GM23338 (cell line): ENCODE measurements at regions not wholly inside any gene's neighbourhood (a gene's known extent, or its start where the extent isn't known, plus 50 kb on each side); places are given as distances from the start of the nearest gene placed in this dataset.

Experiments
- ATAC-seq: fragments of 200-7000 bp; cut with Tn5 transposase; 3 replicates; pipeline ENCODE4 v1.9.1; 2020
- DNase-seq: peaks from one replicate; pipeline ENCODE4 v3.0.0-alpha.2; 2015; ENCODE audit warnings: low spot score
- H2AFZ ChIP-seq: fragments of 200-600 bp; sonication (generic); 2 replicates; pipeline ENCODE4 v1.8.0; 2016; ENCODE audit warnings: antibody characterized with exemption, mild to moderate bottlenecking, moderate library complexity
- H3F3A ChIP-seq: fragments of 200-600 bp; sonication (generic); replicated peaks from 2 replicates; pipeline ENCODE4 v1.8.0; 2017; ENCODE audit warnings: antibody characterized with exemption, mixed run types, low read depth
- H3K27ac ChIP-seq: fragments of 200-600 bp; sonication (generic); 2 replicates; pipeline ENCODE4 v1.6.1; 2016; ENCODE audit warnings: low read depth
- H3K27me3 ChIP-seq: fragments of 200-600 bp; sonication (generic); 2 replicates; pipeline ENCODE4 v1.8.0; 2016; ENCODE audit warnings: mild to moderate bottlenecking, mixed run types, moderate library complexity; ENCODE audit not compliant: insufficient read depth
- H3K36me3 ChIP-seq: fragments of 200-600 bp; sonication (generic); 2 replicates; pipeline ENCODE4 v1.8.0; 2016; ENCODE audit warnings: mild to moderate bottlenecking; ENCODE audit not compliant: insufficient read depth
- H3K4me1 ChIP-seq: fragments of 200-600 bp; sonication (generic); 2 replicates; pipeline ENCODE4 v1.8.0; 2016; ENCODE audit warnings: mild to moderate bottlenecking, moderate library complexity; ENCODE audit not compliant: insufficient read depth
- H3K4me2 ChIP-seq: fragments of 200-600 bp; sonication (generic); 2 replicates; pipeline ENCODE4 v1.7.1; 2017; ENCODE audit warnings: mixed run types
- H3K4me3 ChIP-seq: fragments of 200-600 bp; sonication (generic); 2 replicates; pipeline ENCODE4 v1.6.1; 2016; ENCODE audit warnings: mixed run types
- H3K79me2 ChIP-seq: fragments of 200-600 bp; sonication (generic); replicated peaks from 2 replicates; pipeline ENCODE4 v1.8.0; 2017; ENCODE audit warnings: mild to moderate bottlenecking; ENCODE audit not compliant: insufficient read depth
- H3K9me2 ChIP-seq: fragments of 200-600 bp; sonication (generic); 2 replicates; pipeline ENCODE4 v1.8.0; 2017; ENCODE audit not compliant: insufficient read depth
- H4K20me1 ChIP-seq: fragments of 200-600 bp; sonication (generic); replicated peaks from 2 replicates; pipeline ENCODE4 v1.8.0; 2017; ENCODE audit warnings: mild to moderate bottlenecking; ENCODE audit not compliant: insufficient read depth
- H3K27ac Mint-ChIP-seq: 2 replicates; pipeline ENCODE4 v1.8.0; 2020; ENCODE audit warnings: inconsistent platforms, mild to moderate bottlenecking, moderate library complexity, mixed read lengths
- H3K27me3 Mint-ChIP-seq: 3 replicates; pipeline ENCODE4 v1.8.0; 2022; ENCODE audit warnings: low read depth, mild to moderate bottlenecking, moderate library complexity, mixed read lengths, inconsistent platforms; ENCODE audit not compliant: insufficient read depth, poor library complexity
- H3K36me3 Mint-ChIP-seq: 3 replicates; pipeline ENCODE4 v1.8.0; 2021; ENCODE audit warnings: low read depth, mild to moderate bottlenecking, inconsistent platforms, moderate library complexity, mixed read lengths
- H3K4me1 Mint-ChIP-seq: 3 replicates; pipeline ENCODE4 v1.8.0; 2020; ENCODE audit warnings: mild to moderate bottlenecking, inconsistent platforms, mixed read lengths
- H3K4me3 Mint-ChIP-seq: 3 replicates; pipeline ENCODE4 v1.8.0; 2021; ENCODE audit warnings: moderate library complexity, mild to moderate bottlenecking, inconsistent platforms, mixed read lengths
- H3K9me3 Mint-ChIP-seq: 3 replicates; pipeline ENCODE4 v1.8.0; 2020; ENCODE audit warnings: moderate library complexity, mild to moderate bottlenecking, inconsistent platforms, mixed read lengths
- EZH2phosphoT487 ChIP-seq: fragments of 200-600 bp; sonication (generic); IDR thresholded peaks from one replicate; pipeline ENCODE4 v1.8.1; 2018; ENCODE audit warnings: antibody characterized with exemption; ENCODE audit not compliant: unreplicated experiment
- ZNF331 ChIP-seq: fragments of 250-450 bp; sonication (Bioruptor Pico); IDR thresholded peaks from 2 replicates; pipeline ENCODE4 v1.5.0; 2020; ENCODE audit warnings: low read depth, mild to moderate bottlenecking, moderate library complexity
- TF ChIP-seq, protein P1 (sequence below): IDR thresholded peaks from 2 replicates; pipeline ENCODE4 v1.6.1; 2016; ENCODE audit warnings: antibody characterized with exemption
- TF ChIP-seq, protein P2 (sequence below): fragments of 250-450 bp; sonication (Bioruptor Pico); IDR thresholded peaks from 2 replicates; pipeline ENCODE4 v1.5.0; 2020; ENCODE audit warnings: mild to moderate bottlenecking, moderate library complexity

- ATAC-seq (no peak), DNase-seq (no peak)
- Histone ChIP-seq H3K4me2 (no peak overlapping the region), H2AFZ (no peak overlapping the region), H3K4me3 (no peak overlapping the region), H4K20me1 (no peaks in the 10 kb centered on the region), H3K27ac (no peak overlapping the region), H3K27me3 (peaks cover 40% of the 10 kb centered on the region), H3K4me1 (no peaks in the 10 kb centered on the region), H3K36me3 (no peaks in the 10 kb centered on the region), H3F3A (no peaks in the 10 kb centered on the region), H3K9me2 (peaks cover under 1% of the 10 kb centered on the region; the same call in 1 of the 2 replicates), H3K79me2 (no peaks in the 10 kb centered on the region)
- Mint-ChIP-seq H3K27me3 (peaks cover 7% of the 10 kb centered on the region), H3K9me3 (no peaks in the 10 kb centered on the region; the same call in 2 of the 3 replicates), H3K27ac (no peak overlapping the region), H3K4me3 (no peak overlapping the region), H3K4me1 (peaks cover 3% of the 10 kb centered on the region; the same call in 1 of the 3 replicates), H3K36me3 (no peaks in the 10 kb centered on the region)
- TF ChIP-seq, protein P1, sequence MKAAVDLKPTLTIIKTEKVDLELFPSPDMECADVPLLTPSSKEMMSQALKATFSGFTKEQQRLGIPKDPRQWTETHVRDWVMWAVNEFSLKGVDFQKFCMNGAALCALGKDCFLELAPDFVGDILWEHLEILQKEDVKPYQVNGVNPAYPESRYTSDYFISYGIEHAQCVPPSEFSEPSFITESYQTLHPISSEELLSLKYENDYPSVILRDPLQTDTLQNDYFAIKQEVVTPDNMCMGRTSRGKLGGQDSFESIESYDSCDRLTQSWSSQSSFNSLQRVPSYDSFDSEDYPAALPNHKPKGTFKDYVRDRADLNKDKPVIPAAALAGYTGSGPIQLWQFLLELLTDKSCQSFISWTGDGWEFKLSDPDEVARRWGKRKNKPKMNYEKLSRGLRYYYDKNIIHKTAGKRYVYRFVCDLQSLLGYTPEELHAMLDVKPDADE: no peak
- TF ChIP-seq ZNF331 (CRISPR knock-in tag) (no peak), EZH2phosphoT487 (no peak)
- TF ChIP-seq, protein P2, sequence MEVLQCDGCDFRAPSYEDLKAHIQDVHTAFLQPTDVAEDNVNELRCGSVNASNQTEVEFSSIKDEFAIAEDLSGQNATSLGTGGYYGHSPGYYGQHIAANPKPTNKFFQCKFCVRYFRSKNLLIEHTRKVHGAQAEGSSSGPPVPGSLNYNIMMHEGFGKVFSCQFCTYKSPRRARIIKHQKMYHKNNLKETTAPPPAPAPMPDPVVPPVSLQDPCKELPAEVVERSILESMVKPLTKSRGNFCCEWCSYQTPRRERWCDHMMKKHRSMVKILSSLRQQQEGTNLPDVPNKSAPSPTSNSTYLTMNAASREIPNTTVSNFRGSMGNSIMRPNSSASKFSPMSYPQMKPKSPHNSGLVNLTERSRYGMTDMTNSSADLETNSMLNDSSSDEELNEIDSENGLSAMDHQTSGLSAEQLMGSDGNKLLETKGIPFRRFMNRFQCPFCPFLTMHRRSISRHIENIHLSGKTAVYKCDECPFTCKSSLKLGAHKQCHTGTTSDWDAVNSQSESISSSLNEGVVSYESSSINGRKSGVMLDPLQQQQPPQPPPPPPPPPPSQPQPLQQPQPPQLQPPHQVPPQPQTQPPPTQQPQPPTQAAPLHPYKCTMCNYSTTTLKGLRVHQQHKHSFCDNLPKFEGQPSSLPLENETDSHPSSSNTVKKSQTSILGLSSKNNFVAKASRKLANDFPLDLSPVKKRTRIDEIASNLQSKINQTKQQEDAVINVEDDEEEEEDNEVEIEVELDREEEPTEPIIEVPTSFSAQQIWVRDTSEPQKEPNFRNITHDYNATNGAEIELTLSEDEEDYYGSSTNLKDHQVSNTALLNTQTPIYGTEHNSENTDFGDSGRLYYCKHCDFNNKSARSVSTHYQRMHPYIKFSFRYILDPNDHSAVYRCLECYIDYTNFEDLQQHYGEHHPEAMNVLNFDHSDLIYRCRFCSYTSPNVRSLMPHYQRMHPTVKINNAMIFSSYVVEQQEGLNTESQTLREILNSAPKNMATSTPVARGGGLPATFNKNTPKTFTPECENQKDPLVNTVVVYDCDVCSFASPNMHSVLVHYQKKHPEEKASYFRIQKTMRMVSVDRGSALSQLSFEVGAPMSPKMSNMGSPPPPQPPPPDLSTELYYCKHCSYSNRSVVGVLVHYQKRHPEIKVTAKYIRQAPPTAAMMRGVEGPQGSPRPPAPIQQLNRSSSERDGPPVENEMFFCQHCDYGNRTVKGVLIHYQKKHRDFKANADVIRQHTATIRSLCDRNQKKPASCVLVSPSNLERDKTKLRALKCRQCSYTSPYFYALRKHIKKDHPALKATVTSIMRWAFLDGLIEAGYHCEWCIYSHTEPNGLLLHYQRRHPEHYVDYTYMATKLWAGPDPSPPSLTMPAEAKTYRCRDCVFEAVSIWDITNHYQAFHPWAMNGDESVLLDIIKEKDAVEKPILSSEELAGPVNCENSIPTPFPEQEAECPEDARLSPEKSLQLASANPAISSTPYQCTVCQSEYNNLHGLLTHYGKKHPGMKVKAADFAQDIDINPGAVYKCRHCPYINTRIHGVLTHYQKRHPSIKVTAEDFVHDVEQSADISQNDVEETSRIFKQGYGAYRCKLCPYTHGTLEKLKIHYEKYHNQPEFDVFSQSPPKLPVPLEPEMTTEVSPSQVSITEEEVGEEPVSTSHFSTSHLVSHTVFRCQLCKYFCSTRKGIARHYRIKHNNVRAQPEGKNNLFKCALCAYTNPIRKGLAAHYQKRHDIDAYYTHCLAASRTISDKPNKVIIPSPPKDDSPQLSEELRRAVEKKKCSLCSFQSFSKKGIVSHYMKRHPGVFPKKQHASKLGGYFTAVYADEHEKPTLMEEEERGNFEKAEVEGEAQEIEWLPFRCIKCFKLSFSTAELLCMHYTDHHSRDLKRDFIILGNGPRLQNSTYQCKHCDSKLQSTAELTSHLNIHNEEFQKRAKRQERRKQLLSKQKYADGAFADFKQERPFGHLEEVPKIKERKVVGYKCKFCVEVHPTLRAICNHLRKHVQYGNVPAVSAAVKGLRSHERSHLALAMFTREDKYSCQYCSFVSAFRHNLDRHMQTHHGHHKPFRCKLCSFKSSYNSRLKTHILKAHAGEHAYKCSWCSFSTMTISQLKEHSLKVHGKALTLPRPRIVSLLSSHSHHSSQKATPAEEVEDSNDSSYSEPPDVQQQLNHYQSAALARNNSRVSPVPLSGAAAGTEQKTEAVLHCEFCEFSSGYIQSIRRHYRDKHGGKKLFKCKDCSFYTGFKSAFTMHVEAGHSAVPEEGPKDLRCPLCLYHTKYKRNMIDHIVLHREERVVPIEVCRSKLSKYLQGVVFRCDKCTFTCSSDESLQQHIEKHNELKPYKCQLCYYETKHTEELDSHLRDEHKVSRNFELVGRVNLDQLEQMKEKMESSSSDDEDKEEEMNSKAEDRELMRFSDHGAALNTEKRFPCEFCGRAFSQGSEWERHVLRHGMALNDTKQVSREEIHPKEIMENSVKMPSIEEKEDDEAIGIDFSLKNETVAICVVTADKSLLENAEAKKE: no peak
These were observed 148.0 kb upstream of the KCTD1 start for GRCh38 chr18:26696308-26696707.
